ENCODE measurements at regions not wholly inside any gene's neighbourhood (a gene's known extent, or its start where the extent isn't known, plus 50 kb on each side); places are given as distances from the start of the nearest gene placed in this dataset.

GRCh38 chr11:82676483-82677094 lies 57.1 kb downstream of the FAM181B start:
- DNase-seq = no peak

- DNase-seq = no peak
Measured at GRCh38 chr11:82675838-82676237, 57.8 kb downstream of the FAM181B start.

- no peak for DNase-seq
Measured at GRCh38 chr11:82673631-82674030, 60.0 kb downstream of the FAM181B start.

- no peak for DNase-seq
Measured at GRCh38 chr11:82671451-82671850, 62.2 kb downstream of the FAM181B start.

- no peak for DNase-seq
Measured at GRCh38 chr11:82663535-82663934, 70.1 kb downstream of the FAM181B start.

- no peak for DNase-seq
Measured at GRCh38 chr11:82653752-82654151, 79.9 kb downstream of the FAM181B start.

- DNase-seq = no peak
Measured at GRCh38 chr11:82639251-82639650, 94.4 kb downstream of the FAM181B start.

- no peak for DNase-seq
Measured at GRCh38 chr11:82636615-82637014, 97.0 kb downstream of the FAM181B start.

GRCh38 chr11:82634091-82634490 lies 99.6 kb downstream of the FAM181B start:
- no peak for DNase-seq

GRCh38 chr11:82631722-82632630 lies 101.7 kb downstream of the FAM181B start:
- no peak for DNase-seq

GRCh38 chr11:82610671-82611070 lies 123.0 kb downstream of the FAM181B start:
- DNase-seq = no peak

GRCh38 chr11:82606738-82607137 lies 126.9 kb downstream of the FAM181B start:
- DNase-seq = no peak

- DNase-seq = no peak
Measured at GRCh38 chr11:82601711-82602110, 132.0 kb downstream of the FAM181B start.

- DNase-seq = no peak
Measured at GRCh38 chr11:82599836-82600235, 133.8 kb downstream of the FAM181B start.

- DNase-seq = no peak
Measured at GRCh38 chr11:82586581-82586980, 147.1 kb downstream of the FAM181B start.

- DNase-seq = no peak
Measured at GRCh38 chr11:82577246-82577645, 156.4 kb downstream of the FAM181B start.

- no peak for DNase-seq
Measured at GRCh38 chr11:82560836-82561235, 172.8 kb downstream of the FAM181B start.

GRCh38 chr11:82559609-82560008 lies 174.1 kb downstream of the FAM181B start:
- DNase-seq = no peak

- DNase-seq = no peak
Measured at GRCh38 chr11:82557274-82557673, 176.4 kb downstream of the FAM181B start.

- no peak for DNase-seq
Measured at GRCh38 chr11:82556210-82556609, 177.5 kb downstream of the FAM181B start.

- no peak for DNase-seq
Measured at GRCh38 chr11:82546661-82547557, 186.8 kb downstream of the FAM181B start.

- DNase-seq = no peak
Measured at GRCh38 chr11:82539669-82540068, 194.0 kb downstream of the FAM181B start.

GRCh38 chr11:82536706-82537105 lies 197.0 kb downstream of the FAM181B start:
- DNase-seq = no peak
